NOMO-1 treated with dmso at 0.1 percent for 144 hours (cell line): ENCODE measurements at regions not wholly inside any gene's neighbourhood (a gene's known extent, or its start where the extent isn't known, plus 50 kb on each side); places are given as distances from the start of the nearest gene placed in this dataset.

Experiments
- DNase-seq: peaks from one replicate; lab custom pipeline; 2025; ENCODE audit not compliant: unreplicated experiment; lab: John Stamatoyannopoulos, UW

DNA sequence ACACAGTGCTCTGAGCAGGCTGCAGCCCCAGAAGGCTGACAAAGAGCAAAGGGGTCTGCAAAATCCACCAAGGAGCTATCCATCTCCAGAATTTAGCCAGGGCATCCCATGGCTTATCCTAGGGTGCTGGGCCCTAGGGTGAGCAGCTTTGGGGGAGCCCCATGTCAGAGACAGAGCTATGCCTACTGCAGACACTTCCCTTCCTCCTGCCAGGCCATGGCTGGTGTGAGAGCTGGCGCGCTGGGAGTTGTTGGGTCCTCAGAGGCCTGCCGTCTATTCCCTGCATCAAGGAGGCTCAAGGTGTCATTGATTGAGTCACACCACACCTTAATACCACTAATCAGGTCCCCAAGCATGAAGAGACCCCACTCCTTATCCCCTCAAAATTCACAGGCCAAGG lies 85.3 kb upstream of the TP53I11 start:
- DNase-seq: no peak

DNA sequence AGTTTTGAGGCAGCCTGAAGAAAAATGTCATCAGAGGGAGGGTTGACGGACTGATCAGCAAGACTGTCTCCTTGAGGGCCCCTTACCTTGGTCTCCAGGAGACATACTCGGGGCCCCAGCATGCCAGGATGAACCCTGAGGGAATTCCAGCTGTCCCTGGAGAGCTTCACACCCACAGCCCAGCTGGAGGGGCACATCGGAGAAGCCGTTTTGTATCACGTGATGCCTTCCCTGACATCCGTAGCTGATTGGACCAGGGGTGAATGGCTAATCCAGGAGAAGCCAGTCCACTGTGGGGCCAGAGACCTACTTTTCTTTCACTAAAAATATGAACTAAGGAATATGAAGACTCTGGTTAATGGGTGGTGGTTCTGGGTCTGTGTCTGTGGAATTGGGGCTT lies 86.0 kb upstream of the TP53I11 start:
- no peak for DNase-seq

DNA sequence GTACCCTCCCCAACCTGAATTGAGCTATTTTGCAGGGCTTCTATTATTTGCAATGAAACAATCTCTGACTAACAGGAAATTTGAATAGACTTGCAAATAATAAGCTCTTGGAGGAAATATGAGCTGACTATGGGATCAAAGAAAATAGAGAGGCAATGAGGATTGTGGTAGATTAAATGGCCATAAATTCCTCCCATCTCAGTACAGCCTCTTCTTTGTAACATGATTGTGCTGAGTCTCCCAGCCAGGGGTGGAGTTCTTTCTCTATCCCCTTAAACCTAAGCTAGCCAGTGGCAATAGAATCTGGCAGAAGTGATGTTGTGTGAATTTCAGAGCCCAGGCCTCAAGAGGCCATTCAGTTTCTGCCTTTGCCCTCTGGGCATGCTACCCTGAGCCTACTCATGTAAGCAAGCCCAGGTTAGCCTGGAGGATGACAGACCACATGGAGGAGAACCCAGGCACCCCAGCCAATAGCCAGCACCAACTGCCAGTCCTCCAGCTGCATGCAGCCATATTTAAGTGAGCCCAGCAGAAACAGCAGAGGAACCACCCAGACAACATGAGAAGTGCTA lies 86.8 kb upstream of the TP53I11 start:
- DNase-seq: no peak

DNA sequence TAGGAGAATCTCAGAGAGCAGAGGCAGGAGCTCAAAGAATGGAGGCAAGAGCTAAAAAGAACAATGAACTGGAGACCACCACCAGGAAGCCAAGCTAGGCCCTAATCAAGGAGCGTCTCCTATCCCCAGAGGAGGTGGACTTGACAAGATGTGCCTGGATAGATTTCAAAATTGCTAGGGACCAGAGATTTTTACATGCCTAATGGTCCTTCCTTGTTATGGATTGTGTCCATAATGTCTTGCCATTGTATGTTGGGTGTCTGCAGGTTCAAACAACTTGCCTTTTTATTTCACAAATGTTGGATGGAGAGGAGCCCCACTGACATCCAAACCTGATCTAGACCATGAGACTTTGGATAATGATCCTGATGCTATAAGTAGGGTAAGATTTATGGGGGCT lies 88.2 kb upstream of the TP53I11 start:
- no peak for DNase-seq

DNA sequence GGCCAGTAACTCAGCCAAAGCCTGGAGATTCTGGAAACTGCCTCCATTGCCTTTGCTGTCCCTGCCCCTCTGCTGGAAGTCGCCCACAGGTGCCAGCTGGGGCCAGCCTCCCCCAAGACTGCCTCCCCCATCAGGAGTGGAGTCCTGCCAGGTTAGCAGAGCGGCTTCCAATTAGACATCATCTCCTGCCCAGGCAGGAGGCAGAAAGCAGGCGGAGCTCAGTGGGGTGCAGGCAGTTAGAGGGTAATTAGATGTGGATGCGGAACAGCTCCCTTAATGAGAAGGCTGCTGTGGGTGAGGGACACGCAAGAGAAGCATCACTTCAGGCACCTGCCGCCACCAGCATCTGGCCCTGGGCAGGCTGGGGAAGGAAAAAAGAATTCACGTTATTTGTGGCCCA lies 90.9 kb upstream of the TP53I11 start:
- DNase-seq: no peak

DNA sequence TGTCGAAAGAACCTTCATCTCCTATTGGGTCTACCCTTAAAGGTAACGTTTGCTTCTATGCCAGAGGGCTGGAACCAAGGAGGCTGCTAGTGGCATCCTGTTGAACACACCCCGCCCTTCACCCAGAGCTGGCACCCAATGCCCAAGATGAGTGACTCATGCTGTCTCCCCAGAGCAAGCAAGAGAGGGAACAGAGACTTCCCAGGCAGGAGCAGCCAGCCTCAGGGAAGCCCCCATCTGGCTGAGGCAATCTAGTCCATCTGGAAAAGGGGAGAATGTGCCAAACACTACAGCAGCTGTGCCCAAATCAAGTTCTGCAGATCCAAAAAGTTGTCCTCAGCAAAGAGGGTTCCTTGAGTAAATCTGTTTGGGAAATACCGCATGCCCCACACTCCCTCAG lies 91.9 kb upstream of the TP53I11 start:
- DNase-seq: no peak

DNA sequence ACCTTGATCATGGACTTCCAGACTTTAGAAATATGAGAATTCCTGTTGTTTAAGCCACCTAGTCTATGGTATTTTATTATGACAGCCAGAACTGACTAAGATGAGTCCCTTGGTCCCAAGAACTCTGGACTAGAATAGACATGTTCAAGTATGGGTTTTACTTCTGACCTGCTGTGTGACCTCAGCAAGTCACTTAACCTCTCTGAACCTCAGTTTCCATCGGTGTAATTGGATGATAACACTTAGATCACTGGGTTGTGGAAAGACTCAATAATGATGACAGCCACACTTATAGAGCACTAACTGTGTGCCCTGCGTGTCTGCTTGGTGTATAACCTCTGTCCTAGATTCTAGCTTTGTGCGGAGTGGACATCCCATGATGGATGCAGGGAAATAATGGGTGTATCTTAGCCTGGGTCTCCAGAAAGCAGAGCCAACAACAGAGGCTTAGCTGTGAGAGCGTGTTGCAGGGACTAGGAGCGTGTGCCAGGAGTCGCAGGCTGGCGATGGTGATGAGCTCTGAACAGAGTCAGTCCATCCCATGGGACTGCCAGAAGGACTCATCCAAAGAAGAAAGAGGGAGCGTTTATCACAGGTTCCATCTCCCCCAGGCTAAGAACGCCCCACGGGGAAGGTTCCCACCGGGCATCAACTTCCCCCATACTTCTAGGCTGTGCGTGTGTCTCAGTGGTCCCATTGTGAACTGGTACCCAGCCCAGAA lies 93.2 kb upstream of the TP53I11 start:
- DNase-seq: no peak

DNA sequence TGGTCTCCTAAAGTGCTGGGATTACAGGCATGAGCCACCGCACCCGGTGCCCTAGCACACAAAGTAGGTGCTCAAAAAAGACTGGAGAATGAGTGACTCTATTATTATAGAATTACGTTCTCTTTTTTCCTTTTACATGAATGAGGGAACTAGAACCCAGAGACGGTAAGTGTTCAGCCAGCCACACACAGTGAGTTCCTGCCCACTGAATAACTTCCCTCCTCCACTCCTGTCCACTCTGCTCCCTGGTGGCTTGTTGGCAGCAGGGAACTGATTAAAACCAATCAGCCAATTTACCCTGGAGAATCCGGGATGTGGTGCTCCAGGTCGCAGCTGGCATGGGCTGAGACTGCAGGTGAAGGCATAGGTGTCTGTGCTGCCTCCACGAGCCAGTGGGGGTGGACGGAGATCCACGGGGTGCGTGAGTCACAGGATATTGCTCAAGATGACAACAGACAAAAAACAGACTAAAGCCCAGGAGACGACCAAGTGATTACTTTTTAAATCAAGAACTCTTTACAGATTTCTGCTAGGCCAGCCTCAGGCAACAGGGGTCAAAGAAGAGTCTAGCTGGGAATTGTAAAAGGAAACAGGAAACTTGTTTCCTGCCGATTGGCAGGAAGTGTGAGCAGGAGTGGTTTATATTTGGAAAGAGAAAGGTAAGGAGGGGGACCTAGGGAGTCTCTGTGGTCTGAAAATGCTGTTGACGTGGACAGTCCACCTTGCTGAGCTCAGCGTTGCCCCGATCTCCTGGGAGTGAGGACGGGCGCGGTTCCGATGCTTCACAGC lies 95.2 kb upstream of the TP53I11 start:
- peak; percentile 78 for DNase-seq

DNA sequence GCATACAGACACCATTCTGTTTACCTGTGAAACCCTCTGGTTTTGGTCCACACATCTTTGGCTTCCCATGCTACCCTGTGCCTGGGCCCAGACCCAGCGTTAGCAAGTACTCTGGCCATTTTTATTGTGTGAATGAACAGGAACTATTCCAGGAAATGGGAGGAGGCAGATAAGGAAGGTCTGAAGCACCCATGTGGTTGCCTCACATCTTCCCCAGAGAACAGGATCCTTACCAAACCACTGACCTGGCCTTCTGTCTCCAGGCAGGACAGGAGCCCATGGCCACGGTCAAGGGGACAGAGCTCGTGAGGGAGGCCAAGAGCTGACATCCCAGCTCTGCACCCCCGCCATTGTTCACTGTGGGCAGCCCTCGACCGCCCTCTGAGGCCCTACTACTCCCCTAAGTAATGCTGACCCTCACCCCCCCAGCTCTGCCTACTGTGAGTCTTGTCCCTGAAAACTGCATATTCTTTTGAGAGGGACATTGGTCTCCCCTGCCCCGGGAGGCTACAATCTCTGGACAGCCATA lies 97.7 kb upstream of the TP53I11 start:
- no peak for DNase-seq

DNA sequence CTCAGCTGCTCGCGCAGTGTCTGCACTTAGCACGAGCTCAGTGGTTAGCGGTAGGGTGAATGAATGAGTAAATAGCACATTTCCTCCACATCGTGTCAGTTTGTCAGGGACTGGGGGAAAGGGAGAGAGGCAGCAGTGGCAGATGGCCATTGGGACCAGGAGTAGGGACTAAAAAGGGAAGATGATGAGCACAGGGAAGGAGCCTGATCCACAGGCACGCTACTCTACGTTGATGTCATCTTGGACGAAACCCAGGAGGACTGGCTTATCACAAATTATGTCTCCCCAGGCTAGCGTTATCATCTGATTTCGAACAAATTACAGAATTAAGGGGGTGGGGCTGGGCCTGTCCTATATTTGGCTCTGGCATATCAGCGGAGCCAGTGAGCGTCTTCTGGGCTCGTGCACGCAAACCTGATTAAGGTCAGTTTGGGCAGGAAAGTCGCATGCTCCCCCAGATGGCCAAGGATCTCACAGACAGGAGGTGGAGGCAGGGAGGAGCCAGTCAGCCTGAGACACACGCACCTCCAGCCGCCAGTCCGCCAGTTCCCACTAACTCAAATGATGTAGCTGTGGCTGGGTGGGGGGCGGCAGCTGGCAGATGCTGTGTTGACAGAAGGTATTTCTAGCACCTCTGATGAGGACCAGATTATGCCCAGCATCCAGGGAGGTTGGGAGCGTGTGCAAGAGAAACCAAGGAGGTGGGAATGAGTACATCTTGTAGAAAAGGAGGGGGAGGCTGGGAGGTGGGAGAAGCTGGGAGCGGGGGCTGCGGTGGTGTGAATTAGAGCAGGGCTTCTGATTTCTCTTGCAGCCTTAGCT lies 97.4 kb upstream of the PRDM11 start:
- no peak for DNase-seq

DNA sequence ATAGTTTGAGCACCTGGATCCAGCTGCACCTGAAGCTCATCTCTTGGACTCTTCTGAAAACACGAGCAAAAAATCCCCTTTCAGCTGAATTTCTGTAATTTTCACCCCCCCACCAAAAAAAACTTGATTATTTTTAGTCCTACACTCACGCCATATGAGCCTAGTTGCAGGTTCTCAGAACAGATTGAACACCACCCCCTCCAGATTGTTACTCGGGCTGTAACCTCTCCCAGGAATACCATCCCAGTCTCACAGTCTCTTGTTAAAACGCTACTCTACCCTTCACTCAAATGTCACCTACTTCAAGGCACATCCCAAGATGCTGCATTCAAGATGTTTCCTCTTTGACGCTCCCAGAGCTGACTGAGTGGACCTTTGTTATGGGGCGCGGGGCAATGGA lies 96.3 kb upstream of the PRDM11 start:
- no peak for DNase-seq

DNA sequence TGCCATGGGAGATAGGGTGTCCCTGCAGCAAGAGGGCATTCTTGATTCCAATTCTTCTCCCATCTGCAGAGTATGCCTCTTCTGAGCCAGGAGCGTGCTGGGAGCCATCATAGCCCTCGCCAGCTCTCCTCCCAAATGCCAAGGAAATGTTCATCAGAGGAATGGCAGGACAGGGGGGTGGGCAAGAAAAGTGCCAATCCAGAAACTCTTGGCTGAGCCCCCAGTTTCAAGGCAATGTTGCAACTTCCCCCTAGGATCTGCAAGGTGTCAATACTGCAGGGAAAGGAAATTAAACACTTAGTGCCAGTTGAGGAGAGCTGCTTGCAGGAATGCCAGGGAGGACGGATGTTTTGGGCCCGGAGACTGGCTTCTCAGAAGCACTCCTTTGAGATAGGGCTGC lies 94.8 kb upstream of the PRDM11 start:
- DNase-seq: no peak

DNA sequence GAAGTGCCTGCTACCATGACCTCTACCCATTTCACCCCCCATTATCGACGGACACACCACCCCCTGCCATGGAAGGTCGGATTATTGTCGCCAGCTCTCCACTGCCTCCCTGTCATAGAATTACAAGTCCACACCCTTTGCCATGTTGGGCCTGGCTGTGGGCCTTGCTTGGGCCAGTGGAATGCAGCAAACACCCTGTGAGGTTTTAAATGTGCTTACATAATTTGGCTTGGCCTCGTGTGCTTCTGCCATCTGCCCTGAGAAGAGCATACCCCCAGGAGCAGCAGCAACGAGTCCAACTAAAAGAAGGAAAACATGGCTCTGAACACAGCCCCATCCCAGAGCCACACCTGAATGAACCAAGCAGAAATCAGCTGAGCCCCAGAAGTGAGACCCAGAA lies 94.1 kb upstream of the PRDM11 start:
- no peak for DNase-seq

DNA sequence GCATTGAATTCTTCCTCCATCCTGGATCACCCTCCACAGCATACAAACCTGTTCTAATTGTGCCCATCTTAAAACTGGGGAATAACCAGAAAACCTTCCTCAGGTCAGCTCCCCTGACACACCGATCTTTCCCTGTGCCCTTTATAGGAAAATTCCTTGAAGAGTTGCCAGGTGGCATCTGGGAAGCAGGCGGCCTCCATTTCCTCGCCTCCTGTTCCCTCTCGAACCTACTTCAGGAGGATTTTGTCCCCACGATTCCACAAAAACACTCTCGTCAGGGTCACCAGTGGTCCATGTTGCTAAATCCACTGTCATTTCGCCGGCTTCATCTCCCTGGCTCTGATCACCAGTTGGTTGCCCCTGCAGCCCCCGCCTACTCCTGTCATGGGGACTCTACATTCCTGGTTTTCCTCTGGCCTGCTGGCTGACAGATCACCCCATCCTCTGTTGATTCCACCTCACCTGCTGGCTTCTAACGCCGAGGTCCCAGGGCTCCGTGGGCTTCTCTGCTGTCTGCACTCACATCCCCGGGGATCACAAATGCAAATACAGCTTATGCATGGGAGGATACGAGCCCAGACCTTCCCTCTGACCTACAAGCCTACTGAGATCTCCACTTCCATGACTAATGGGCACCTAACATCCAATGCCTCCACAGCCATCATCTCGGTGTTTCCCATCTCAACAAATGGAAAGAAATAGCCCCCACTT lies 92.5 kb upstream of the PRDM11 start:
- no peak for DNase-seq

DNA sequence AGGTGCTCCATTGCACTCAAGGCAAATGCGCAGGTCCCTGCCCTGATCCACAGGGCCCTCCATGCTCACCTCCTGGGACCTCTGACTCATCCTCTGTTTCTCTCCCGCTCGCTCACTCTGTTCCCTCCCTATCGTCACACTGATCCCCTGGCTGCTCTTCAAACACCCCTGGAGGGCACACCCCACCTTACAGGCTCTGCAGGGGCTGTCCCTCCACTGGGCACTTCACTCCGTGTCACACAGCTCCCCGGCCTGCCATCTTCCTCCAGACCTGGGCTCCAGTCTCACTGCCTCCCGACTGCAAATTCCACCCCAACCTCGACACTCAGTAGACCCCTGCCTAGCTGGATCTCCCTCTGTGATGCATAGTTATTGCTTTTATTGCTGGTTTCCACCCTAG lies 91.5 kb upstream of the PRDM11 start:
- no peak for DNase-seq

DNA sequence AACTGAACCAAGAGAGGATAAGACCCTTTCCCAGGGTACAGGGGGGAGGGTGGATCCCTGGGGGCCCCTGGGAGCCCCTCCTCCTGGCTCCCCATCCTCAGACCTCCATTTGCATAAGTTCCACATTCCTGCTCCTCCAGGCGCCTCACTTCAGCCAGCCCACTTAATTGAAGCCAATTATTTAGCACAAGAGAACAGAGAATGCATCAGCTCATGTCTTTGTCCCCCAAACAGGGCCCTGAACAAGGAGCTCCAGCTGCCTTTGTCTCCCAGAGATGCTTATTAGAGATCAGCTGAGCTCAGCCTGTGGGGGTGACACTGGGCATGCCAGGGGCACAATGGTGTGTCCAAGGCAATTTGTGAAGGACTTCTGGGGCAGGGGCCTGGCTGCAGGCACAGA lies 89.9 kb upstream of the PRDM11 start:
- no peak for DNase-seq

DNA sequence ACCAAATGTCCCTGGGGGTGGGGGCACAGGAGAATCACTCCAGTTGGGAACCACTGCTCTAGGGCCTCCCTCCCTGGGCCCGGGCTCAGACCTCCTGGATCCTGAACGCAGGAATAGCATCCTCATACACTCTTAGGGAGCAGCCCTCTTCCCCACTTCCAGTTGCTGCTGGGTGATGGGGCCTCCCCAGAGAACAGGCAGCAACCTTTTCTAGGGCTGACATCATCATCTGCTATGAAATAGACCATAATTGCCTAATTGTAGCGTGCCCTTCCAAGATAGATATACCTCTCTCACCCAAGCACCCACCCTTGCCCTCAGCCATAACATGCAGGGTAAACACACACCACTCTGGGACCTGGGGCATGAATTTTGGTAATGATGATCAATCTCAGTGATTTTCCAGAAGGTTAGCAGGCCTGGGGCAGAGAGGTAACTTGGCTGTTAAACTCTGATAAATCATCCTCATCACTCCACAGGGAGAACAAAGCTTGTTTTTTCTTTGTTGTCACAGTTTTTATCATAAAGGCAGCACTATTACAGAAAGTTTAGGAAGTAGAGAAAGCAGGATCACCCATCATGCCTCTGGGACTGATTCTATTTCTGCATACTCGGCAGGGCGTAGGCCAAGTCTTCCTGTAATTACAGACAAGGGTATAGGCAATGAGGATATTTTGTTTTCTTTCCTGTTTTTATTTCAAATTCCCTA lies 88.3 kb upstream of the PRDM11 start:
- DNase-seq: no peak

DNA sequence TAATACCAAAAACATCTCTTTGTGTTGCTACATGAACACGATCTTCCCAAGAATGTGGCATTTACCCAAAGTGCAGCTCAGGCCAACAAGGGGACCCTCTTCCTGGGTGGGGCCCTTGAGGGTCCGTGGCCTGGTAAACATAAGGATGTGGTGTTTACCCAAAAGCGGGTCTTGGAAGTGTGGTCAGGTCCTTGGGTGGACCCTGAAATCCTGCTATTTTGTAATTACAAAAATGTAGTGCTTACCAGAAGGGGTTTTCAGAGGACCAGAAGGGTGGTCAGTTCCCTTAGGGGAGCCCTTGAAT lies 87.8 kb upstream of the PRDM11 start:
- no peak for DNase-seq

DNA sequence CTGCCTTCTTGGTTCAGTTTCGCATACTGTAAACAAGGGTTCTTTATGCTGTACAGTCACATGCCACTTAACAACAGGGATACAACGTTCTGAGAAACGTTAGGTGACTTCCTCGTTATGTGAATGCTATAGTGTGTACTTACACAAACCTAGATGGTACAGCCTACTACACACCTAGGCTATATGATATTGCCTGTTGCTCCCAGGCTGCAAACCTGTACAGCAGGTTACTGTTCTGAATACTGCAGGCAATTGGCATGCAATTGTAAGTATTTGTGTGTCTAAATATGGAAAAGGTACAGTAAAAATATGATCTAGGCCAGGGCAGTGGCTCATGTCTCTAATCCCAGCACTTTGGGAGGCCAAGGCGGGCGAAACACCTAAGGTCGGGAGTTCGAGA lies 85.7 kb upstream of the PRDM11 start:
- no peak for DNase-seq

DNA sequence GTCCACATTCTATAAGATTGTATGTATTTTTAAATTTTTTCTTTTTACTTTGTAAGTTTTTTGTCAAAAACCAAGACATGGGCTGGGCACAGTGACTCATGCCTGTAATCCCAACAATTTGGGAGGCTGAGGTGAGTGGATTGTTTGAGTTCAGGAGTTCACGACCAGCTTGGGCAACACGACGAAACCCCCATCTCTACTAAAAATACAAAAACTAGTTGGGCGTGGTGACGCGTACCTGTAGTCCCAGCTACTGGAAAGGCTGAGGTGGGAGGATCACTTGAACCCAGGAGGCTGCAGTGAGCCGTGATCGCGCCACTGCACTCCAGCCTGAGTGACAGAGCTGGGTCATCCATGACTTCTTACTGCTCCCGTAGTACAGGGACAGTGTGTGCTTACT lies 84.8 kb upstream of the PRDM11 start:
- DNase-seq: no peak
